HepG2 (cell line): ENCODE measurements at regions not wholly inside any gene's neighbourhood (a gene's known extent, or its start where the extent isn't known, plus 50 kb on each side); places are given as distances from the start of the nearest gene placed in this dataset.

Experiments used
- CREM ChIP-seq, 2 experiments: sonication (generic) in 1 of 2; formaldehyde crosslinking in 1 of 2; IDR thresholded peaks; 2 replicates each; pipeline versions ENCODE4 v1.4.0 to v1.6.1; 2016 to 2020; ENCODE audit warnings: antibody characterized with exemption in 1 of 2, mild to moderate bottlenecking in 1 of 2, missing genetic modification reagents in 1 of 2
- DNMT3B ChIP-seq: conservative IDR thresholded peaks from 2 replicates; pipeline ENCODE4 v1.6.1; 2016; ENCODE audit warnings: missing biosample characterization, control low read depth
- EZH2 ChIP-seq: conservative IDR thresholded peaks from 2 replicates; pipeline ENCODE4 v1.6.1; 2012; ENCODE audit warnings: mild to moderate bottlenecking, low read depth, low read length, moderate library complexity
- KDM3A ChIP-seq: IDR thresholded peaks from 2 replicates; pipeline ENCODE4 v1.6.1; 2018; ENCODE audit warnings: low read depth, missing compliant biosample characterization
- ZNF431 ChIP-seq: sonication (generic); formaldehyde crosslinking; IDR thresholded peaks from 2 replicates; pipeline ENCODE4 v1.9.0; 2022; ENCODE audit warnings: missing genetic modification reagents, low read depth, mild to moderate bottlenecking, borderline replicate concordance
- ZNF567 ChIP-seq: sonication (generic); formaldehyde crosslinking; IDR thresholded peaks from 2 replicates; pipeline ENCODE4 v1.8.1; 2023; ENCODE audit warnings: mild to moderate bottlenecking, missing genetic modification reagents, borderline replicate concordance
- ZNF644 ChIP-seq: IDR thresholded peaks from 2 replicates; pipeline ENCODE4 v1.6.1; 2016; ENCODE audit warnings: low read depth
- ZSCAN20 ChIP-seq: sonication (generic); formaldehyde crosslinking; IDR thresholded peaks from 2 replicates; pipeline ENCODE4 v1.4.0; 2020; ENCODE audit warnings: missing genetic modification reagents, mild to moderate bottlenecking, borderline replicate concordance
- TF ChIP-seq, protein P1 (sequence below): sonication (generic); formaldehyde crosslinking; IDR thresholded peaks from 2 replicates; pipeline ENCODE4 v1.5.0; 2020; ENCODE audit warnings: mild to moderate bottlenecking, missing genetic modification reagents, moderate library complexity

GRCh38 chr3:42022355-42022754, 60.5 kb upstream of the ULK4 start:
- no peak for TF ChIP-seq EZH2
- TF ChIP-seq KDM3A (CRISPR knock-in tag): no peak
- TF ChIP-seq, protein P1, sequence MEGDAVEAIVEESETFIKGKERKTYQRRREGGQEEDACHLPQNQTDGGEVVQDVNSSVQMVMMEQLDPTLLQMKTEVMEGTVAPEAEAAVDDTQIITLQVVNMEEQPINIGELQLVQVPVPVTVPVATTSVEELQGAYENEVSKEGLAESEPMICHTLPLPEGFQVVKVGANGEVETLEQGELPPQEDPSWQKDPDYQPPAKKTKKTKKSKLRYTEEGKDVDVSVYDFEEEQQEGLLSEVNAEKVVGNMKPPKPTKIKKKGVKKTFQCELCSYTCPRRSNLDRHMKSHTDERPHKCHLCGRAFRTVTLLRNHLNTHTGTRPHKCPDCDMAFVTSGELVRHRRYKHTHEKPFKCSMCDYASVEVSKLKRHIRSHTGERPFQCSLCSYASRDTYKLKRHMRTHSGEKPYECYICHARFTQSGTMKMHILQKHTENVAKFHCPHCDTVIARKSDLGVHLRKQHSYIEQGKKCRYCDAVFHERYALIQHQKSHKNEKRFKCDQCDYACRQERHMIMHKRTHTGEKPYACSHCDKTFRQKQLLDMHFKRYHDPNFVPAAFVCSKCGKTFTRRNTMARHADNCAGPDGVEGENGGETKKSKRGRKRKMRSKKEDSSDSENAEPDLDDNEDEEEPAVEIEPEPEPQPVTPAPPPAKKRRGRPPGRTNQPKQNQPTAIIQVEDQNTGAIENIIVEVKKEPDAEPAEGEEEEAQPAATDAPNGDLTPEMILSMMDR (CRISPR knock-in tag): no peak
- no peak for TF ChIP-seq DNMT3B (CRISPR knock-in tag)
- no peak for TF ChIP-seq CREM (IDR thresholded peaks at IDR 0.05)
- no peak for TF ChIP-seq CREM (CRISPR knock-in tag; IDR thresholded peaks at IDR 0.05)
- no peak for TF ChIP-seq ZNF644 (CRISPR knock-in tag)
- TF ChIP-seq ZNF567 (CRISPR knock-in tag): no peak
- TF ChIP-seq ZSCAN20 (CRISPR knock-in tag): no peak
- TF ChIP-seq ZNF431: no peak
